Testis (tissue), 2 donors: ENCODE measurements at regions not wholly inside any gene's neighbourhood (a gene's known extent, or its start where the extent isn't known, plus 50 kb on each side); places are given as distances from the start of the nearest gene placed in this dataset.

ENCODE experiments used
- DNase-seq: peaks from one replicate; pipeline ENCODE4 v3.0.0-alpha.2; 2019
- H3K27ac ChIP-seq, 2 donors: fragments of 200-600 bp; sonication (generic); one replicate each; pipeline ENCODE4 v1.5.1; 2019
- H3K27me3 ChIP-seq: fragments of 200-600 bp; sonication (generic); one replicate; pipeline ENCODE4 v1.5.1; 2019
- H3K36me3 ChIP-seq: fragments of 200-600 bp; sonication (generic); one replicate; pipeline ENCODE4 v1.5.1; 2017; ENCODE audit warnings: low read depth; ENCODE audit errors: missing control alignments
- H3K4me1 ChIP-seq: fragments of 200-600 bp; sonication (generic); one replicate; pipeline ENCODE4 v1.5.1; 2019
- H3K4me3 ChIP-seq, 2 donors: fragments of 200-600 bp; sonication (generic); one replicate each; pipeline ENCODE4 v1.5.1; 2017 to 2019
- H3K9me3 ChIP-seq: fragments of 200-600 bp; sonication (generic); one replicate; pipeline ENCODE4 v1.5.1; 2017
- POLR2A ChIP-seq: fragments of 450-650 bp; IDR thresholded peaks from one replicate; pipeline ENCODE4 v1.6.1; 2017; ENCODE audit warnings: antibody characterized with exemption, mild to moderate bottlenecking, moderate library complexity
- WGBS, 2 donors: methylation state at CpG; one replicate each; pipeline ENCODE4 v1.1.5; 2018; 5-methylcytosine and 5-hydroxymethylcytosine counted together
- intact Hi-C: fragments of 100-400 bp; cut with DNase I; formaldehyde crosslinking; loops from one replicate; pipeline ENCODE4 v1.15.1; 2023; ENCODE audit warnings: low total_unique reads
- TF ChIP-seq, protein P1 (sequence below), 3 experiments: fragments of 450-650 bp in 2 of 3; fragments of 200-600 bp in 1 of 3; sonication (generic) in 1 of 3; IDR thresholded peaks; one replicate each; pipeline ENCODE4 v1.5.1; 2016 to 2019; ENCODE audit warnings: antibody characterized with exemption in 3 of 3, mild to moderate bottlenecking in 2 of 3, moderate library complexity in 1 of 3

DNA sequence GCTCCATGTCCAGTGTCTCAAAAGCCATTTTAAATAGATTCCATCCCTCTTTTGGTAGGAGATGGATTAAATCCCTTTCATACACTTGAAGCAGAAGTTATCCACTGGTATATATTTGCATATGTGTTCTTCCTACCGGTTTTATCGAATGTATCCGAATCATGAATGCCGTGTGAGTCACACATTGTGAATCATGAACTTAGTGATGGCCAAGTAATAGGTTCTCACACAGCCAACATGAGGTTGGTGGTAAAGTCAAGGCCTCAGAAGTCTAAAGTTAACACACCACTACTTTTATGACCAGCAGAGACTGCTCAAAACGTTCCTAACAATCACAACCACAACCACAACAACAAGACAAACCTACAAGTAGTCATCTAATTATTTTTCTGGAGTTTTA, 345.5 kb downstream of the THBS2 start:
- Histone ChIP-seq H3K4me3 (no peak overlapping the region), H3K27ac (no peak overlapping the region), H3K9me3 (no peaks in the 10 kb centered on the region), H3K27me3 (no peaks in the 10 kb centered on the region), H3K4me1 (no peaks in the 10 kb centered on the region), H3K36me3 (no peaks in the 10 kb centered on the region)
- intact Hi-C loops = no loop called here
- no peak for TF ChIP-seq POLR2A
- TF ChIP-seq, protein P1, sequence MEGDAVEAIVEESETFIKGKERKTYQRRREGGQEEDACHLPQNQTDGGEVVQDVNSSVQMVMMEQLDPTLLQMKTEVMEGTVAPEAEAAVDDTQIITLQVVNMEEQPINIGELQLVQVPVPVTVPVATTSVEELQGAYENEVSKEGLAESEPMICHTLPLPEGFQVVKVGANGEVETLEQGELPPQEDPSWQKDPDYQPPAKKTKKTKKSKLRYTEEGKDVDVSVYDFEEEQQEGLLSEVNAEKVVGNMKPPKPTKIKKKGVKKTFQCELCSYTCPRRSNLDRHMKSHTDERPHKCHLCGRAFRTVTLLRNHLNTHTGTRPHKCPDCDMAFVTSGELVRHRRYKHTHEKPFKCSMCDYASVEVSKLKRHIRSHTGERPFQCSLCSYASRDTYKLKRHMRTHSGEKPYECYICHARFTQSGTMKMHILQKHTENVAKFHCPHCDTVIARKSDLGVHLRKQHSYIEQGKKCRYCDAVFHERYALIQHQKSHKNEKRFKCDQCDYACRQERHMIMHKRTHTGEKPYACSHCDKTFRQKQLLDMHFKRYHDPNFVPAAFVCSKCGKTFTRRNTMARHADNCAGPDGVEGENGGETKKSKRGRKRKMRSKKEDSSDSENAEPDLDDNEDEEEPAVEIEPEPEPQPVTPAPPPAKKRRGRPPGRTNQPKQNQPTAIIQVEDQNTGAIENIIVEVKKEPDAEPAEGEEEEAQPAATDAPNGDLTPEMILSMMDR (IDR thresholded peaks at IDR 0.05) = no peak
- 83 to 85% methylated on average over 5 of the region's 5 CpGs for WGBS, 2 donors
- no peak for DNase-seq

DNA sequence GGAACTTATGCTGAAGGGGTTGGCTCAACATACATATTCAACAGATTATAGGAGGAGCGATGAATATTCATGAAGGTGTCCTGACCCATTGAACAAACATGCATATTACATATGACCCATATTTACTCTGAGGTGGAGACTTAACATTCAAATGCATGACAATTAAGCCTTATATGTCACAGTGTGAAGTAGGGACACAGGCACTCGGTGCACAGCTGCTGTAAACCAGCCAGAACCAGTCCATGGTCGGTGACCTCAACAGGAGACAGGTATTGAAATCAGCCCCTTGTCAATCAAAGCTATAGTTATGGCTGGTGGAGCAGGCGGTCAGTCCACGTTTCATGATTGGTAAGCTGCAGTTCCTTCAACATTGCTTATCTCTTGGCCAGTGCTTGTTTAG, 347.3 kb downstream of the THBS2 start:
- no peak for DNase-seq
- no peak overlapping the region for H3K4me3 ChIP-seq
- no peaks in the 10 kb centered on the region for H3K9me3 ChIP-seq
- 72 to 76% methylated on average over 5 of the region's 5 CpGs for WGBS, 2 donors
- no peaks in the 10 kb centered on the region for H3K4me1 ChIP-seq
- intact Hi-C loops = no loop called here
- TF ChIP-seq, protein P1 (IDR thresholded peaks at IDR 0.05) = no peak
- TF ChIP-seq POLR2A = no peak
- H3K27ac ChIP-seq = no peak overlapping the region
- H3K27me3 ChIP-seq = no peaks in the 10 kb centered on the region
- no peaks in the 10 kb centered on the region for H3K36me3 ChIP-seq

DNA sequence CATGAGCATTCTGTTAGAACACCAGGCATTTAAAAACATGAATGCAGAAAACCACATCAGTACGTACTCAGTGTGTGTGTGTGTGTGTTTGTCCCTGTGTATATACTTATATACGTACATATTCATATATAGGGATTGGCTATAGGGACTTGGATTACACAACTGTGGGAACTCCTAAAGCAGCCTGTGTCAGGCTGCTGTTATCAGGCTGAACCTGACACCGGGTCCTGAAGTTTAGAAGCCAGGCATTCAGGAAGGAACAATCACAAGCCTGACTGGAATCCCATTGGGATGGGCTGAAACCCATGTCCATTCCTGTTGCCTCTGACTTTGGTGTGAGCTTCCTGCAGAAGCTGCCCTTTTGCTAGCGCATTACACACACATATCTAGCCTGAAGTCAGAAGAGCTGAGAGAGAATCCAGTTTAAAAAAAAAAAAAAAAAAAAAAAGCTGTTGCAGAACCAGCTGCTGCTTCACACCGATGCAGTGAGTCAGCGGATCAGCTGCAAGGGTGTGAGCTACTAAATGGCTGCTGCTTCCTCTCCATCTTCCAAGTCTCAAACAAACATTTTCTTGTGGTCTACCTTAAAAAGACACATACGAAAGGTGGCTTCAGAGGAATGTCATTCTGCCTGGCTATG, 348.1 kb downstream of the THBS2 start:
- TF ChIP-seq POLR2A = no peak
- Histone ChIP-seq H3K27ac (no peak overlapping the region), H3K9me3 (no peaks in the 10 kb centered on the region), H3K36me3 (no peaks in the 10 kb centered on the region), H3K4me1 (no peaks in the 10 kb centered on the region), H3K27me3 (no peaks in the 10 kb centered on the region), H3K4me3 (no peak overlapping the region)
- no peak for DNase-seq
- intact Hi-C loops = no loop called here
- 82 to 84% methylated on average over 7 of the region's 7 CpGs for WGBS, 2 donors

DNA sequence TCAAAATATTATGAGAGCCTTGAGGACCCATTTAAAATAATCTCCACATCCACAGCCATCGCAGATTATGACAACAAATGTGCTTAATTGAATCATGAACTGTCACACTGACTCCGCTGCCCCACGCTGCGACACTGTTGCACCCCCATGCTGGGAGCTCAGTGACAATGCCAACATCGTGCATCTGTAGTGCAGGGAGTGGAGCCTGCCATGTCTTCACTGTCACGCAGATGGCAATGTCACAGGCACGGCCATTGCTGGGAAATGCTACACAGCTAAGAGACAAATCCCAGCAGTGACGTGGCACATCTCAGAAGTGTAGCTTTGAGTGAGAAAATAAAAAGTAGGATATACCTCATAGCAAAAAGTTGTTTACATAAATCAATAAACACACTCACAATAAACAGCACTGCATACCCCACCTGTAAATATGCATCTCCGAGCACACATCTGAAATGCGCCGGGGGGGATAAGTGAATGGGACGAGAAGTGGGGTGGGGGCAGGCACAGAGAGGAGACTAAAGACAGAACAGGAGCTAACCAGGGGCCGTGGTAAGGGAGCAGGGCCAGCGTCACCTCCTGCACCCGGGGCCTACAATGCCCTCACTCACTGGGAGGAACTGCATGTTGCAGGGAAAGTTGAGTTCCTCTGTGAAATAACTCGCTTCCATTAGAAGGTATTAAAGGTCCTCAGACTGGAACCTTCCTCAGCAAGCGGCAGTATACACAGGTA, 349.9 kb downstream of the THBS2 start:
- intact Hi-C loops = no loop called here
- H3K4me1 ChIP-seq = no peaks in the 10 kb centered on the region
- H3K9me3 ChIP-seq = no peaks in the 10 kb centered on the region
- H3K27ac ChIP-seq = no peak overlapping the region
- TF ChIP-seq POLR2A = no peak
- TF ChIP-seq, protein P1 (IDR thresholded peaks at IDR 0.05) = no peak
- no peaks in the 10 kb centered on the region for H3K36me3 ChIP-seq
- H3K27me3 ChIP-seq = no peaks in the 10 kb centered on the region
- 89 to 93% methylated on average over 16 to 17 of the region's 17 CpGs for WGBS, 2 donors
- no peak overlapping the region for H3K4me3 ChIP-seq
- DNase-seq = no peak

DNA sequence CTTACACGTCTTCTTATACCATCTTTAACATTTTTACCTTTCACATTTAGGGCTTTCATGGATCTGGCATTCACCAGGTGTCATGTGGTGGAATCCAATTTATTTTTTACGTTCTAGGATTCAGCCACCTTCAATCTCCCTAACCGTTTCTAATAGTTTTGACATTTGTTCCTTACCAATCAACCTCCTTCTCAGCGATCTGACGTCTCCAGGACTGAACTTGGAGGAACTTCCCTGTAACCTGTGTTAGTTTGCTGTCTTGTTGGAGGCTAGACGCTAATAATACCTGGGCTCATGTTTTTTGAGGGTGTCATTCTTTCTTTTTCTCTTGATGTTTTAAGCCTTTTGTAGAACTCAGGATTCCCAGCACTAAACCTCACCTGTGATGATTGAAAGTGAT, 351.6 kb downstream of the THBS2 start:
- no peak overlapping the region for H3K27ac ChIP-seq
- 68 to 69% methylated on average over 6 of the region's 6 CpGs for WGBS, 2 donors
- no peaks in the 10 kb centered on the region for H3K9me3 ChIP-seq
- H3K27me3 ChIP-seq = no peaks in the 10 kb centered on the region
- H3K4me1 ChIP-seq = no peaks in the 10 kb centered on the region
- H3K36me3 ChIP-seq = no peaks in the 10 kb centered on the region
- TF ChIP-seq POLR2A = no peak
- TF ChIP-seq, protein P1 (IDR thresholded peaks at IDR 0.05) = no peak
- intact Hi-C loops = no loop called here
- no peak overlapping the region for H3K4me3 ChIP-seq
- no peak for DNase-seq
